Stimulated activated naive CD8-positive, alpha-beta T cell treated with anti-CD3 and anti-CD28 coated beads, Interleukin-15, Interleukin-2, amounts not matched to agents 100 U/mL and 50 U/mL, for 24 hours (primary cell): ENCODE measurements at regions not wholly inside any gene's neighbourhood (a gene's known extent, or its start where the extent isn't known, plus 50 kb on each side); places are given as distances from the start of the nearest gene placed in this dataset.

ENCODE experiments used
- ATAC-seq: fragments of 150-1000 bp; cut with Tn5 transposase; one replicate; pipeline ENCODE4 v1.10.0; 2021
- DNase-seq: peaks from one replicate; pipeline ENCODE4 v3.0.0; 2021

DNA sequence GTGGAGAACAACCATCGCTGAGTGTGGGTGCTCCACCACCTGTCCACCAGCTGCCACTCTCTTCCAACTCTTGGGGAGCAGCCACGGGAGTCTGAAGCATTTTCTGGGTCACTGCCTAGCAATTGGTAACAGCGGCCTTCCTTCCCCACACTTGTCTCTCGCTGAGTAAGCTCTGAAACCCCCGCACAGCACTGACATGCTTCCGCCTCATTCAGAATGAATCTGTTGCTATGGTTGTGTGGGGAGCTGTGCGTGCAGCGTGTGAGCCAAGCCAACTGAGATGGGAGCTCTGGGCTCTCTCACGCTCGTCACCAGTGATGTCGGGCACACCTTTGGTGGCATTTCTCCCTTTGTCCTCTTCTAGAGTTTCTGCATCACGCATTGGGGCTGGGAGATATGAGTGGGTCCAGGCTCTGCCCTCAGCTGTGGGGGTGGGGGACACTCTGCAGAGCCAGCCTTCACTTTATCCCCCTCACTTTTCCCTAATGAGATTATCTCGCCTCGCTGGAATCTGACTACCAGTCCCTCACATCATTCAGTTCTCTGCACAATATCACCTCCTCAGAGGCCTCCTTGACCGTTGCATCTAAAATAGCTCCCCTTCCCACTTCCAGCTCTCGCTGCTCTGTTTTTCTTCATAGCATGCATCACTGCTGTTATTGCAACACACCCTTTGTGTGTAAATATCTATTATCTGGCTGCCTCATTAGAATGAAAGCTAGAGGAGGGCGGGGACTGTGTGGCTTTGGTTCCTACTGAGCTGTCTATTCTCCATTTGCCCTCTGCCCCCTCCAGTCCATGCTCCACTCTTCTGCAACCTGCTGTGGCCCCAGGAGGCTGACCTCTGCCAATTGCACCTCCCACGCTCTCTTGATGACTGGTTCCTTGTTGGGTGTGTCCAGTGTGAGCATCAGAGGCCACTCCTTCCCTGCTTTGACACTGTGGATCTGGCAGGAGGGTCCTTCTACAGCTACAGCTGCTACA is 569.9 kb upstream of the CADM1 start:
- no peak for DNase-seq
- ATAC-seq = peak; percentile 28

DNA sequence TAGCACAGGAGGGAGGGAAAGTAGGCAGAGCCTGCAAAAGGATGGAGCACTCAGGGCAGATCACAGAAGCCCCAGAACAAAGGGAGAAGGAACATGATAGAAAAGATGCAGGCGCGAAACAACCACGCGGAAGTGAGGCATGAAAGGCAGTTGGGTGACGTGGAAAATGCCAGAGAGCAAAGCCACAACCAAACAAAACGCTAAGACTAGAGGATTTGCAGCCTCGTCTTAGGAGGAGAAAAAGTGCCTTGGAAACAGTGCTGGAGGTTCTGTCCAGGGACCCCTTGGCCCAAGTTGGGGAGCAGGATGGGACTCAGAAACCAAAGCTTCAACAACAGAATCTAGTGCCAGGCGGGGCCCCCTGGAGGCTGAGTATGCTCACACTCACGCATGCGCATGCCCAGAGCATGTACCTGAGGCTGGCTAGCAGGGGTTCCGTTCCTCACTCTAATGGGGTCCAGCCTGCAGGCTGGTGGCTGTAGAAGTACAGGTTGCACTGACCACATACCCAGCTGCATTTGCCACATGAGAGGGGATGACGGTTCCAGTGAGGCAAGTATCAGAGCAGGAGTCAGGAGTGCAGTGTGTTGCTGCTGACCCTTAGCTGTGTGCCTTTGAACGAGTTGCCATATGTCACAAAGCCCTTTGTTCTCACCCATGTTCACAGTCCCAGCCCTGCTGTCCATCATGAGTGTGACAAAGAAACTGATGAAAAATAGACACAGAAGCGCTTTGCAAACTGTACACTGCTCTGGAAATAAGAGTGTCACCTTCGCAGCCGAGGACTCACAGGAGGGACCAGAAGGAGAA is 568.6 kb upstream of the CADM1 start:
- DNase-seq (no peak), ATAC-seq (no peak)

DNA sequence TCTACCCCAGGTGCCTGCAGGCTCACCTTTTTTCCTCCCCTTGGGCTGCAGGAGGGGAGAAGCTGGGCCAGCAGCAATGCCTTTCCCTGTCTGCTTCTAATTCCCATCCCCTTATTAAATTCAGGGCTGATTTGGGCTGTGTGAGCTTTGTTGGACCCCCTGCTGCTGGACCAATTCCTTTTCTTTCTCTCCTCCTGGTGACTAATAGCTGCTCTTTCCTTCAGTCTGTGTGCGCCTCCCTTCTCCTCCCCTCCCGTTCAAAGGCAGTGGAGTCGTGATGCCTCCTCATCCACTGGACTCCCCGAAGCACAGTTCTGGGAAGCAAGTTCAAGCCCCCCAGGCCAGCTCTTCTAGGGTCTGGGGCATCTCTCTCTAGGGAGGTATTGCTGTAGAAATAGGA is 567.9 kb upstream of the CADM1 start:
- DNase-seq = no peak
- ATAC-seq = no peak

DNA sequence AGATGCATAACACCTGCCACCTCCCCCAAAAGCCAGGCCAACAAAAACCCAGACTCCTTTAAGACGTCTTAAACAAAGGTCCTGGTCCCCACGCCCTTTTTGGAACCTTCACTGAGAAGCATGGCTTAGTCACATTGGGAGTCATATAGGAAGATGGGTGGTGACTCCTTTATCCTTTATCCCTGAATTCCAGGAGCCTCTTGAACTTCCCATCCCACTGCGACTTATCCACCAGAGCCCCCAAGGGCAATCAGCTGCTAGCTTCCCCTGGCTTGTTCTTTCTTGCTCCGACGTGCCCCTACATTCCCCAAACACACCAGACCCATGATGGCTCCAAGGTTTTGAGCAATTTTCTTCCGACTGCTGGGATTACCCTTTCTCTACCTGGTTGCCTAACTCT is 567.0 kb upstream of the CADM1 start:
- DNase-seq = no peak

DNA sequence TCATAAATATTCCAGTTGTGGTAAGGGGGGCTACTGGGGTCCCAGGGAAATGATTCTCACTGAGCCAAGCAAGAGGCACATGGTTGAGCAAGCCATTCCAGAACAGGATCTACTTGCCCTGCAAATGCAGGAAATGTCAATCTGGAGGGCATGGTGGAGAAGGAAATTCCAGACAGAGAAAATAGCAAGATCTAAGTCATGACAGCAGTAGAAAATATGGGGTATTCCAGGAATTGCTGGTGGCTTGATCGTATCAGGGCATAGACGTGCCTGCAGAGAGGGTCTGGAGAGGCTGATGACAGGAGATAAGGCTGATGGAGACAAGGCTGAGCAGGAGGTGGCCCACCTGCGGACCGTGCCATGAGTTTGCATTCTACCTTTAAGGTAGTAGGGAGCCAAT is 566.3 kb upstream of the CADM1 start:
- DNase-seq = no peak
- no peak for ATAC-seq

More for the DNA sequence above, 567.0 kb upstream of the CADM1 start:
- ATAC-seq = no peak

DNA sequence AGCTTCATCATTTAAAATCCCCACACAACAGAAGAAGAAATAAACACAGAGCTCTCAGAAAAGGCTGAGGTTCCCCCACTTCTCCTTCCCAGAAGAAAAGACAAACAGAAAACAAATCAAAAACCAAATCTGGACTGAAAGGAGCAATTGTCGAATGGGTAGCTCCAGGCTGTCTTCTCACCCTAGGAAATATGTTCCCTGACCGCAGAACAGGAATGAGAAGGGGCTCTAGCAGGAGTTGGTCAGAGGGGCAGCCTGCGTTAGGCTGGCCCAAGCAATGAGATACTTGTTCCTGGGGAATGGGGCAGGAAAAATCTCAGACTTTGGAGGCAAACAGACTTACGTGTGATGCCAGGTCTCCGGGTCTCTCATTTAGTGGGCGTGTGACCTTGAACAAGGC is 562.6 kb upstream of the CADM1 start:
- ATAC-seq = no peak
- no peak for DNase-seq

DNA sequence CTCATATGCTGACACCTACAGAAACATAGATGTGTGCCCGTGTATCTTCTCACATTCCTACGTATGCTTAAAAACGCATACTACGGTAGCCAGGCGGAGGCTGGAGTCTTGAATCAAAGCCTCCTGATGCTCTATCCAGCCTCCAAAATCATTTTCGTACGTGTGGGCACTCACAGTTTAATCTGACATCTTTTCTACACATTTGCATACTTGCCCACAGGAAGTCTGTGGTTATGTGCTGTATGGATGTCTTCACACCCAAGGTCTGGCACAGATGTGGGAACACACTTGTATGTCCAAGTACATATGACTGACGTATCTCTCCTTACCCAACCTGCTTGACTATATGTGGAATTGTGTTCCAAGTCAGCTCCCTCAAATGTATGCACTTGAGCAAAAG is 561.8 kb upstream of the CADM1 start:
- ATAC-seq (no peak), DNase-seq (no peak)

DNA sequence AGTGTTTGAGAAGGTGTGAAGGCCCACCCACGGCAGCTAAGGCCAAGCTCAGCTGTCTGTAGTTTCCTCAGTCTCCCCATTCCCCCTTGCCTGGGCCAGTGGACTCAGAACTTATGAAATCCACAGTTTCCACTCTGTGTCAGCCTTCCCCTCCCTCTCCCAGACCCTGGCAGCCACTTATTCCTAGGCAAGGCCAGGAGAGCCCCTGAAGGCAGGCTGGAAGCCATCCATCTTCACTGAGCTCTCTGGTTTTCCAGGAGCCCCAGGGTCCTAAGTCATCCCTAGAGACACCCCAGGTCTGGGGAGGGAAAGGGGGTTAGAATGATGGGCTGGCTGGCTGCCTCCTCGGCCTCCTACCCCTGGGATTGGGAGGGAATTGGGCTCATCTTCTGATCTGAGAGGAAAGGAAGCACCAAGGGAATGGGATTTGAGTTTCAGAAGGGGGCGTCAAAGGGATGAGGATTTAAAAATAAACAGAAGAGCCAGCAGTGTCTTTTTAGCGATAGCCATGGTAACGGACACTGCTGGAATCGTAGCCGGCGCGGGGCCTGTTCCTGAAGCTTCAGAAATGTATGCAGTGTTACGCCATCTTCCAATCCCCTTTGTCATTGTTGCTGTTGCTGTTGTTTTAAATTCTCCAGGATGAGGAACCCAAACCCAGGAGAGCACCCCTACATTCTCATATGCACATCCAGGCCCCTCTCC is 561.1 kb upstream of the CADM1 start:
- no peak for ATAC-seq
- no peak for DNase-seq

DNA sequence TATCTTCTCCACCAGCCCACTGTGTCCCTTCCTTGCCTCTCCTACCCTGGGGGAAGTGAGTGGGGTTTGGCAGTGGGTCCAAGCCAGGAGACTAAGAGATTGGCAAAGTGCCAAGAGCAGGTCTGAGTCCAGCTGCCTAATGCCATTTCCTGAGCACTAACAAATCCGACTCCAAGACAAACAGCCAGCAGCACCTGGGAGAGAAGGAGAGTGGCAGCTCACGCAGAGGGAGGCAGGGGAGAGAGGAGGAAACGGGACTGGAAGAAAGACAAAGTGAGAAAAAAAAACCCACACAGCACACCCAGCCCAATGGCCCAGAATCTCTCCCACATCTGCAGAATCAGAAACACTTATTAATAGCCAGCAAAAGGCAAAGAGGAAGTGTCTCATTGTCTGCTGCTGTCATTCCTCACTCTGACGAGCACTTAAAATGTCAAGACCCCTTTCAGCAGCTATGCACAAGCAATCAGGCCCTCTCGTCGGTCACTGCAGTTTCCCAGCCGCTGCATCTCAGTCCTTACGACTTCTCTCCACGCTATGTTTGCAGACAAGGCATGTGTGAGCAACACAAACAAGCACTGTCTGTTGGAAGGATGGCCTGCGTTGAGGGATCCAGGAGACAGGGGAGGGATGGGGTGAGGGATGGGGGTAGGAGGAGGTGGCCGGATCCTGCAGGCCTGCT is 558.4 kb upstream of the CADM1 start:
- ATAC-seq (no peak), DNase-seq (no peak)

DNA sequence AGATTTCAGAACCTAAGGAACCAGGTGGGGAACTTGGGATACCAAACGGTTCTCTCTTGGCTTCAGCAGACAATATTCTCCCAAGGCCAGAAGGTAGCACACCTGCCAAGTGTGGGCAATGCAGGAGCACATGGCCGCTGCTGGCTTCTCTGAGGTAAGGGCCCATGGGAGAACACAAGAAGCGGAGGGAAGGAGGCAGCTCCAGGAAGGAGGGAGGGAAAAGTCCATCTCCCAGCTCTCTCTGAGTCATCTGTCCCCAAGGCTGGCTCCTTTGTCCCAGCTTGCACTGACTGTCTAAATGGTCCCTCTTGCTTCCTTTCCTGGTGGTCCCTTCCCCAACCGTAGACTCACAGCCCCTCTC is 557.9 kb upstream of the CADM1 start:
- ATAC-seq (no peak), DNase-seq (no peak)

DNA sequence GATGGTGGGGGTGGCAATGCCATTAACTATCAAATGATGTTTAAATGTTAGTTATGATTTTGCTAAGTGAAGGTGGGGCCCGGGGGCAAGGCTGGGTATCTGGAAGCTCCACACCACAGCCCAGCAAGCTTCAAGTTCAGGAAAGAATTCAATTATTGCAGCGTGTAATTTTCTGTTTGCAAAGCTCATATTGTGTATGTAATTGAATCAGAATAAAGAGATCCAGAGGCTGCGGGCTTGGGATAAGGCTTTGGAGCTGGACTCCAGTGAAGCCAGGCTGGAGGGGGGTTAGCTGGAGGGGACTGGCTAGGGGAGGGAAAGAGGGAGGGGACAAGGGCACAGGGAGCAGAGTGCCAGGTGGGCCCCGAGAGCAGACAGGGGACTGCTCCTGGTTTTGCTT is 557.1 kb upstream of the CADM1 start:
- no peak for DNase-seq

DNA sequence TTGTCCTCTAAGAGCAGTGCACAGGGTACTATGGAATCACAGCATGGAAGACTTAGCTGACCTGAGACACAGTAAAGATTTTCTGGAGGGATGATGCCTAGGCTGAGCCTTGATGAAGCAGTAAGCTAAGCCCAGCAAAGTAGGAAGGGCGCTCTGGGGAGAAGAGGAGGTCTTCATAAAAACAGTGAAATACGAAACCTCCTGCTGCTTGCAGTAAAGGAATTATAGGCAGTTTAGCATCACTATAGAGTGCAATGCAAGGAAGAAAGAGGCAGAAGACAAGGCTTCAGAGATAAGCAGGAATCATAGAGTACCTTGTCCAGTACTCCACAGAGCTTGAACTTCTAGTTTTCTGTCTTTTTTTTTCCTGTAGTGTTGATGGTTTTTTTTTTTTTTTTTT is 555.7 kb upstream of the CADM1 start:
- no peak for ATAC-seq
- DNase-seq = no peak

More for the DNA sequence above, 557.1 kb upstream of the CADM1 start:
- no peak for ATAC-seq

DNA sequence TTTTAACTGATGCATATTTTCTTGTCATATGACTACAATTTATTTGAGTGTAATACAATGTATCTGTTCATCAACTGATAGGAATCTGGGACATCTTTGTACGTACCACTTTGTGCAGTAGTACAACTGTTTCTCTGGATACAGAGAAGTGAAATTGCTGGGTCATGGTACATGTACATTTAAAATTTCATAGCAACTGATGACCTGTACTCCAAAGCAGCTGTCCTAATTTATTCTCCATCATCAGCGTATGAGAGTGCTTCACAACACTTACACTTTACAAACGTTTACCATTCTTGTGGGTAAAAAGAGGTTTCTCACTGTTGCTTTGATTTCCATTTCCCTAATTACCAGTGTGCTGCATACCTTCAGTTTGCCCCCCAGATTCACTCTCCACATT is 552.8 kb upstream of the CADM1 start:
- DNase-seq = no peak
- no peak for ATAC-seq

DNA sequence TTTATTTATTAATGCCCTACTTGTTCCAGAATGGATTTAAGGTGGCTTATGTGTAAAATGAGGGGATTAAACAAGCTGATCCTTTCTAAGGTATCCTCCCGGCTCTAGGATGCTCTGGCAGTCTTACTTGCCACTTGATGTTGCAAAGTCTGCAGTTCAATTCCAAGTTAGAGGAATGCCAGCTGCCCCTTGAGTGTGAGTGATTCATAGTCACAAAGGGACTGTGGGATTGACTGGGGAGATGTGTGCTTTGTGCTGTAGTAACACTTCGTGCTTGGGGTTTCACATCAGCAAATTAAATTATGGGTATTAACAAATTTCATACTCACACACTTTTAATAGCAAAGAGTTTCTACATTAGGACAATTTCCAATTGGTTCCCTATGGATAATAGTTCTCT is 550.8 kb upstream of the CADM1 start:
- ATAC-seq (no peak), DNase-seq (no peak)

DNA sequence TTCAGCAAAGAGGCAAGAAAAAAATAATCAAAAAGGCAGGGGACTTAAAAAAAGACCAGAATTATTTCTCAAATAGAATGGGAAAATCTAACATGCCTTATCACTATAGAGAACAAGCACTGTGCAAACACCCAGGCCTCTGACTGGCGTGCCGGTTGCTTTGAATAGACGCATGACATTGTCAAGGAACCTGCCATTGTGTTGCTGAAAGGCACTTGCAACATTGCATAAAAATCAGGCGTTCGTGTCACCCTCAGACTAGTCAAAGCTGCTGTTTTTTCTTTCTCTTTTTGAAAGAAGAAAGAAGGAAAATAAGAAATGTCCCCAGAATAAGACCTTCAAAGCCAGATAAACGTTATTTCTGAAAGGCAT is 549.3 kb upstream of the CADM1 start:
- ATAC-seq = no peak
- DNase-seq = no peak

DNA sequence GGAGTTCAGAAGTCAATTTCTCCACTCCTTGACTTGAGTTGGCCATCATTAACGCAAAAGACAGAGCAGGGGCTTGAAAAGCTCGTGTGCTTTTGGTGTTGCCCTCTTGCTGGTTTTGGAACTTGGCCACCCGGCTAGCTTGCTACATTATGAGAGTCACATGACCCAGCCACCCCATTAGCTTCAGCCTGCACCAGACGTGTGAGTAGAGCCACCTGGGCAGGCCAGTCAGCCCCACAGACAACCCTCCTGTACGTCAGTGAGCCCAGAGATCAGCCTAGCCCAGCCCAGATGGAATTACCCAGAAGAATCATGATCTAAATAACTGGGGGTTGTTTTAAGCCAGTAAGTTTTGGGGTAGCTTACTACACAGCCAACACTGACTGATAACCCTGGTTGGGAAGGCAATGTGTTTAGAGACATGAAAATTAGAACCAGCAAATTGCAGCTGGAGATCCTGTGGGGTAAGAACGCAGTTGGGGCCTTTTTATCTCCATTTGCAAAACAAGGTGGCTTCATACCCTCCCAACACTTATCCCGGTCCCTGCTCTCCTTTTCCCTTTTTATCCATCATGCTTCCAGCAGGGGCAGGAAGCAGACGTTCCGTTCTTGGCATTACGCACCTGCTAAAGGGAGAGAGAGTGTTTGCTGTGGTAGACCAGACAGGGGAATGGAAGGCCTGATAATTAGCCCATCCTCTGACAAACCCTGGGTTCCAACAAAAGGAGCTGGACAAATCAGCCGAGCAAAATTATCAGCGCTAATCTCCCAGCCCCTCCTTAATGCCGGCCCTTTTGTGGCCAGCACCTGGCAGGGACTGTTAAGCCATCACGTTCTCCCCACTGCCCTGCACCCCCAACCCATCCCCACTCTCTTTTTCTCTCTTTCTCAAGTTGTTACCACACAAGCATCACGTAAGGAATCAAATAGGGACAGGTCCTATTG is 548.7 kb upstream of the CADM1 start:
- ATAC-seq (no peak), DNase-seq (no peak)

DNA sequence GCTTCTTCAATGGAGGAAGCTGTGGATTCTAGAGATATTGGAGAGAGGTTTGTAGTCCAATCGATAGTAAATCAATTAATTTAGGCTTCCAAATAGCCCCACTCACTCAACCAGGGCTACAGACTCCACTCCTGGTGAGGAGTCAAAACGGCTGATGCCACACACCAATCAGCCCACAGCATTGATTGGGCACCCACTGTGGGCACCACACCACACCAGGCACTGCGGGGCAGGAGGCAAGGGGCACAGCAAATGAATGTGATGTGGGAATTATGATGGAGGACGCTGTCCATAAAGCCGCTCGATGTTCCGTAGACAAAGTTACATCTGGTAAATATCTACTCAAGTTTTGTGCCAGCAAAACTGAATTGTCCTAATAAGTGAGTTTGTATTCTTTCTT is 547.3 kb upstream of the CADM1 start:
- ATAC-seq = no peak
- no peak for DNase-seq

DNA sequence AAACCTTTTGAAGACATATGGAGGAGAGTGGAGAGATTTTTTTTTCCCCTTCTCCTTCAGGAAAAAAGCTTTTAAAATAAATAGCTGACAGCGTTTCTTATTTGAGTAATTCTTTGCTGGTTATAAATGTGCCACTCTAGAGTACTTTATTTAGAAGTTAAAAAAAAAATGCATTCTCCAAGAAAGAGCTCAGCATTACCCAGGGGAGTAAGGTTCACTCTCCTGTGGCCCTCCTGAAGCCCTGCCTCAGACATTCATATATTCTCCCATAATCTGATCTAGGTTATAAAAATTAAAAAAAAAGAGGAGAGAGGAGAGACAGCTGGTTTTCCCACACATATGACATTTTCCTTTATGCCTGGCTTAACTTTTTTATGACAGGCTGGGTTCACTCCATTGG is 545.2 kb upstream of the CADM1 start:
- DNase-seq = no peak
- ATAC-seq = no peak

DNA sequence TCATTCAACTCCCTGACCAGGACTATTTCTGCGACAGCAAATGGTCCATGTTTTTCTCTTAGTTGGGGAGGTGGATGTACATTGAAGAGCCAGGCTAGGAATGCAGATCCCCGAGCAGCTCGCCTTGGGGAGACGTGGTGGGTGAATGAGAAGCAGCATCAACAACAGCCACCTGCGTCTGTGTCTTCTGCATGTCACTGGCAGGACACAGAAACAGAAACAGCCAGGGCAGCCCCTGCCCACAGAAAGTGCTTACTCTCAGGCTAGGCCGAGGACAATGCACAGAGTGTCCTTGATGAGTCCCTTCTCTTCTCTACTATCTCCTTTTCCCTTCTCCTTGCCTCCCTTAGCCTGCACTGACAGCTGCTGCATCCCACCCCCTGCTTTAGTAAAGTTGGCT is 541.9 kb upstream of the CADM1 start:
- ATAC-seq (no peak), DNase-seq (no peak)

DNA sequence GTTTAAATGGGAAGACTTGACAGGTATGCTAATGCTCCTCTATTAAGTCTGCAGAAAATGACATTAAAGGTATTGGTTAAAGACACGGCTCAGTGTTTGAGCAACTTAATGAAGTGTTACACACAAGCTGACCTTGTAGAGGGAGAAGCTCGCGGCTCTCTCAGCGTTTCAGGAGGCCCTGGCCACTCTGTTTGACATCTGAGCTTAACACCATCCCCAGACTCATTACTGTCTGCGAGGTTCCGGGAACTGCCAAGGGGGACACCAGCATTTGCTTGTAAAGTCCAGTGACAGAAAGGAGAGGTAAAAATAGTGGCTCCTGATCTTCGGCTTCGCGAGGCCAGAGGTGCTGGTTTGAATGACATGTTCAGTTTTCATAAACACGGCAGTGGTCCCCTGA is 540.7 kb upstream of the CADM1 start:
- no peak for ATAC-seq
- DNase-seq = no peak

DNA sequence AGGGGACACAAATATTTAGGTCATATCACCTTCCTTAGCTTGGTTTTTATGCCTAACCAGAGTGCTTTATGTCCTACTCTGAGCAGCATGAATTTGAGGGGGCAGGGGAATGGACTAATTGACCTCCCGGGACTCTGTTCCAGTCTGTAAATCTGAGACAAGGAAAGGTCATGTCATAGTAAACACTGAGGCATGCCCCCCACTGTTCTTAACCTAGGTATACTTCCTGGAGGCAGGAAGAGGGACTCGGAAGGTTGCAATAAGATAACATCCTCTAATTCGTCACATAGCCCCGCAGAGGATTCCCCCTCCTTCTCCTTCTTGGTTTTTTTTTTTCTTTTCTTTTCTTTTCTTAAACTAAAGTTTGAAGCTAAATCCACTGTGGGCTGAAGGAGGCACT is 540.3 kb upstream of the CADM1 start:
- ATAC-seq (no peak), DNase-seq (no peak)
